GM12878 (cell line): ENCODE measurements at regions not wholly inside any gene's neighbourhood (a gene's known extent, or its start where the extent isn't known, plus 50 kb on each side); places are given as distances from the start of the nearest gene placed in this dataset.

ENCODE experiments used
- ATAC-seq: fragments of 200-7000 bp; cut with Tn5 transposase; 3 replicates; pipeline ENCODE4 v1.9.1; 2020; ENCODE audit warnings: mild to moderate bottlenecking, moderate library complexity
- BruUV-seq: library from RNA; stranded (reverse); fragments of 400-500 nt; replicated peaks from 2 replicates; lab custom pipeline; 2021; lab: Mats Ljungman, UMichigan
- CTCF ChIA-PET: fragments of 300-600 bp; sonication (Branson Sonifier 250); formaldehyde crosslinking; extraction: SDS; loops from one replicate; lab custom pipeline; 2021; ENCODE audit warnings: inconsistent platforms; lab: Yijun Ruan, JAX
- POLR2A ChIA-PET: fragments of 350-600 bp; formaldehyde crosslinking; extraction: SDS; loops from one replicate; lab custom pipeline; 2021; ENCODE audit warnings: inconsistent platforms; lab: Charles Lee
- RAD21 ChIA-PET: fragments of 300-600 bp; sonication (Branson Sonifier 250); formaldehyde crosslinking; loops from one replicate; lab custom pipeline; 2023; ENCODE audit warnings: antibody characterized with exemption; ENCODE audit not compliant: unreplicated experiment; lab: Charles Lee
- SMC1A ChIA-PET: fragments of 300-600 bp; sonication (Branson Sonifier 250); formaldehyde crosslinking; loops from one replicate; lab custom pipeline; 2023; ENCODE audit not compliant: unreplicated experiment, uncharacterized antibody; lab: Charles Lee
- DNase-seq: peaks from one replicate; pipeline ENCODE4 v3.0.0-alpha.2; 2011; ENCODE audit warnings: low read depth, low spot score
- FAIRE-seq: peaks from 3 replicates; lab custom pipeline; 2011; peaks lifted over from hg19 to GRCh38; lab: Jason Lieb, UNC
- H2AFZ ChIP-seq: 2 replicates; pipeline ENCODE4 v1.6.0; 2011; ENCODE audit warnings: low read depth, low read length, control low read depth; ENCODE audit not compliant: control insufficient read depth
- H3K27ac ChIP-seq: 2 replicates; pipeline ENCODE4 v1.5.1; 2011; ENCODE audit warnings: control low read depth; ENCODE audit not compliant: control insufficient read depth, insufficient read depth
- H3K27me3 ChIP-seq, 2 experiments: replicated peaks in 1 of 2; 2 replicates each; pipeline versions ENCODE4 v1.6.0 to v1.6.1; 2011; ENCODE audit warnings: low read length in 1 of 2; ENCODE audit not compliant: control insufficient read depth in 2 of 2, insufficient read depth in 2 of 2
- H3K36me3 ChIP-seq, 2 experiments: 2 replicates each; pipeline ENCODE4 v1.5.1; 2011; ENCODE audit warnings: low read length in 1 of 2; ENCODE audit not compliant: control insufficient read depth in 2 of 2, insufficient read depth in 2 of 2
- H3K4me1 ChIP-seq: 2 replicates; pipeline ENCODE4 v1.6.1; 2011; ENCODE audit warnings: mild to moderate bottlenecking, low read length, moderate library complexity, mixed read lengths; ENCODE audit not compliant: control insufficient read depth, insufficient read depth
- H3K4me2 ChIP-seq: 2 replicates; pipeline ENCODE4 v1.6.0; 2011; ENCODE audit warnings: control low read depth; ENCODE audit not compliant: control insufficient read depth, insufficient read depth
- H3K4me3 ChIP-seq: fragments of 200-600 bp; sonication (generic); 2 replicates; pipeline ENCODE4 v1.5.1; 2016
- H3K79me2 ChIP-seq: 2 replicates; pipeline ENCODE4 v1.6.0; 2011; ENCODE audit warnings: low read length; ENCODE audit not compliant: control insufficient read depth, insufficient read depth
- H3K9ac ChIP-seq: 2 replicates; pipeline ENCODE4 v1.8.0; 2011; ENCODE audit warnings: low read length, control low read depth, mixed read lengths; ENCODE audit not compliant: control insufficient read depth, insufficient read depth
- H3K9me3 ChIP-seq: replicated peaks from 3 replicates; pipeline ENCODE4 v1.5.1; 2011; ENCODE audit warnings: mild to moderate bottlenecking, low read length; ENCODE audit not compliant: control insufficient read depth, insufficient read depth
- H4K20me1 ChIP-seq: 2 replicates; pipeline ENCODE4 v1.6.0; 2011; ENCODE audit not compliant: control insufficient read depth, insufficient read depth
- EGR1 ChIP-seq, 2 experiments: IDR thresholded peaks; 1 replicate in 1 of 2; 2 replicates in 1 of 2; pipeline ENCODE4 v1.6.1; 2011 to 2012; ENCODE audit warnings: low read depth in 2 of 2, low read length in 2 of 2, borderline replicate concordance in 1 of 2, mild to moderate bottlenecking in 1 of 2, moderate library complexity in 1 of 2
- ELK1 ChIP-seq: IDR thresholded peaks from 2 replicates; pipeline ENCODE4 v1.6.1; 2012; ENCODE audit warnings: low read depth, low read length, improper control_type of control experiment
- FOXM1 ChIP-seq: IDR thresholded peaks from 2 replicates; pipeline ENCODE4 v1.6.1; 2012; ENCODE audit warnings: low read depth, mild to moderate bottlenecking, inconsistent platforms, low read length, moderate library complexity
- MTA2 ChIP-seq: fragments of 450-650 bp; IDR thresholded peaks from 2 replicates; pipeline ENCODE4 v1.6.1; 2016; ENCODE audit warnings: low read depth, mild to moderate bottlenecking, moderate library complexity
- RAD51 ChIP-seq: fragments of 450-650 bp; IDR thresholded peaks from 2 replicates; pipeline ENCODE4 v1.6.1; 2016; ENCODE audit warnings: moderate library complexity, mild to moderate bottlenecking, inconsistent platforms
- SIX5 ChIP-seq: IDR thresholded peaks from 2 replicates; pipeline ENCODE4 v1.6.1; 2011; ENCODE audit warnings: mild to moderate bottlenecking, low read depth, low read length, moderate library complexity; ENCODE audit not compliant: severe bottlenecking
- SKIL ChIP-seq: fragments of 450-650 bp; IDR thresholded peaks from 2 replicates; pipeline ENCODE4 v1.6.1; 2017; ENCODE audit warnings: mild to moderate bottlenecking, low read depth, inconsistent platforms; ENCODE audit not compliant: poor library complexity, severe bottlenecking
- STAT1 ChIP-seq: fragments of 450-650 bp; conservative IDR thresholded peaks from 2 replicates; pipeline ENCODE4 v1.6.1; 2014; ENCODE audit warnings: antibody characterized with exemption, mild to moderate bottlenecking
- ZNF24 ChIP-seq: fragments of 450-650 bp; IDR thresholded peaks from 2 replicates; pipeline ENCODE4 v1.6.1; 2017; ENCODE audit warnings: antibody characterized with exemption, mild to moderate bottlenecking
- ZNF592 ChIP-seq: fragments of 450-650 bp; IDR thresholded peaks from 2 replicates; pipeline ENCODE4 v1.6.1; 2017; ENCODE audit warnings: mild to moderate bottlenecking, moderate library complexity
- WGBS: methylation state at CpG from one replicate; pipeline ENCODE4 v1.1.6; 2016; ENCODE audit warnings: low lambda C conversion rate; ENCODE audit not compliant: insufficient replicate concordance, insufficient coverage; ENCODE audit errors: missing lambda C conversion rate; 5-methylcytosine and 5-hydroxymethylcytosine counted together
- in situ Hi-C: fragments of 300-500 bp; cut with MboI; formaldehyde crosslinking; loops from 9 replicates; pipeline ENCODE4 v1.14.3; 2018; ENCODE audit warnings: mixed read lengths
- intact Hi-C: fragments of 100-400 bp; cut with micrococcal nuclease; formaldehyde crosslinking; loops from one replicate; pipeline ENCODE4 v1.14.2; 2022; ENCODE audit not compliant: unreplicated experiment

- no peak overlapping the region for H3K4me3 ChIP-seq
Observed at GRCh38 chr1:60359431-60359830, 285.9 kb upstream of the C1orf87 start.

More at GRCh38 chr1:60359431-60359830, 285.9 kb upstream of the C1orf87 start:
- Histone ChIP-seq H3K9me3 (no peaks in the 10 kb centered on the region), H3K27me3 (no peaks in the 10 kb centered on the region), H3K36me3 (no peaks in the 10 kb centered on the region), H4K20me1 (no peaks in the 10 kb centered on the region), H2AFZ (no peak overlapping the region), H3K27ac (no peak overlapping the region), H3K9ac (no peak overlapping the region), H3K4me1 (no peaks in the 10 kb centered on the region), H3K79me2 (no peaks in the 10 kb centered on the region), H3K4me2 (no peak overlapping the region)
- BruUV-seq, result no TSS peak
- intact Hi-C loops (no loop called here), in situ Hi-C loops (no loop called here)
- SMC1A ChIA-PET, result no interaction called here
- CTCF ChIA-PET, result no interaction called here
- no peak for DNase-seq
- ATAC-seq, result no peak
- WGBS, result 14% methylated on average over 3 of the region's 3 CpGs
- FAIRE-seq, result no peak
- RAD21 ChIA-PET, result no interaction called here
- TF ChIP-seq MTA2 (no peak), STAT1 (no peak), ZNF24 (no peak), SIX5 (no peak), FOXM1 (no peak), EGR1 (IDR thresholded peaks at IDR 0.05; ENCODE audit: borderline replicate concordance in 1 of 2, low read depth in 2 of 2, low read length in 2 of 2) (no peak), ZNF592 (no peak), ELK1 (no peak), SKIL (no peak), RAD51 (no peak)
- POLR2A ChIA-PET, result no interaction called here
